ENCODE measurements at regions not wholly inside any gene's neighbourhood (a gene's known extent, or its start where the extent isn't known, plus 50 kb on each side); places are given as distances from the start of the nearest gene placed in this dataset.

DNA sequence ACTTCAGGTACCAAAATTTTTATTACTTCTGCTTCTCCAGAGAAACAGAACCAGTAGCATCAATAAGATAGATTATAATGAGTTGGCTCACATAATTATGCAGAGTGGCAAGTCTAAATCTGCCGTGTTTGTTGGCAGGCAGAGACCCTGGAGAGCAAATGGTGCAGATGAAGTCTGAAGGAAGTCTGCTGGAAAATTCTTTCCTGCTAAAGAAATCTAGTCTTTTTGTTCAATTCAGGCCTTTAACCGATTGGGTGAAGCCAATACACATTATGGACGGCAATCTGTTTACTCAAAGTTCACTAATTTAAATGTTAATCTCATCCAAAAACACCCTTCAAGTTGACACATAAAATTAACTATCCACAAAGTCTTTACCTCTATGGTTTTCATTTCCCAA is 156.0 kb downstream of the TBX22 start:
- H3F3A ChIP-seq (ENCODE audit: insufficient read depth, low read length, poor library complexity, severe bottlenecking) = no peaks in the 10 kb centered on the region
- no peak overlapping the region for H3K27ac ChIP-seq (ENCODE audit: low read length)
- H3K9ac ChIP-seq (ENCODE audit: low read length) = no peak overlapping the region
- H3K79me2 ChIP-seq (replicated peaks; ENCODE audit: insufficient read depth, low read length) = no peaks in the 10 kb centered on the region
- no peak overlapping the region for H2AFZ ChIP-seq (ENCODE audit: low read depth, low read length)
- H4K20me1 ChIP-seq (ENCODE audit: insufficient read depth) = no peaks in the 10 kb centered on the region
- no peaks in the 10 kb centered on the region for H3K9me3 ChIP-seq (ENCODE audit: low read length)
- TF ChIP-seq EP300 (conservative IDR thresholded peaks at IDR 0.05; ENCODE audit: poor library complexity, severe bottlenecking) (no peak), EZH2 (IDR thresholded peaks at IDR 0.05; ENCODE audit: borderline replicate concordance, insufficient read depth, low read length, poor library complexity, severe bottlenecking) (no peak), SMC3 (conservative IDR thresholded peaks at IDR 0.05; ENCODE audit: poor library complexity) (no peak), CTCF (IDR thresholded peaks at IDR 0.05; ENCODE audit: poor library complexity, severe bottlenecking) (no peak), MXI1 (conservative IDR thresholded peaks at IDR 0.05; ENCODE audit: poor library complexity, severe bottlenecking) (no peak), RAD21 (conservative IDR thresholded peaks at IDR 0.05) (no peak), REST (IDR thresholded peaks at IDR 0.05; ENCODE audit: borderline replicate concordance) (no peak), TAF1 (IDR thresholded peaks at IDR 0.05; ENCODE audit: low read depth) (no peak), POLR2AphosphoS5 (IDR thresholded peaks at IDR 0.05) (no peak)
- H3K4me2 ChIP-seq (ENCODE audit: low read length) = no peak overlapping the region
- no peaks in the 10 kb centered on the region for H3K9me2 ChIP-seq (ENCODE audit: insufficient read depth, low read length)
- H3K27me3 ChIP-seq (ENCODE audit: insufficient read depth, low read depth, low read length) = no peaks in the 10 kb centered on the region
- no peaks in the 10 kb centered on the region for H3K36me3 ChIP-seq (ENCODE audit: insufficient read depth, low read length)
- H3K4me3 ChIP-seq (ENCODE audit: low read length) = no peak overlapping the region

- no peaks in the 10 kb centered on the region for H3F3A ChIP-seq (ENCODE audit: insufficient read depth, low read length, poor library complexity, severe bottlenecking)
- no peak overlapping the region for H3K27ac ChIP-seq (ENCODE audit: low read length)
- H3K4me2 ChIP-seq (ENCODE audit: low read length) = no peak overlapping the region
- no peaks in the 10 kb centered on the region for H4K20me1 ChIP-seq (ENCODE audit: insufficient read depth)
- H3K27me3 ChIP-seq (ENCODE audit: insufficient read depth, low read depth, low read length) = no peaks in the 10 kb centered on the region
- TF ChIP-seq CTCF (IDR thresholded peaks at IDR 0.05; ENCODE audit: poor library complexity, severe bottlenecking) (no peak), SMC3 (conservative IDR thresholded peaks at IDR 0.05; ENCODE audit: poor library complexity) (no peak), EZH2 (IDR thresholded peaks at IDR 0.05; ENCODE audit: borderline replicate concordance, insufficient read depth, low read length, poor library complexity, severe bottlenecking) (no peak), REST (IDR thresholded peaks at IDR 0.05; ENCODE audit: borderline replicate concordance) (no peak)
- no peak overlapping the region for H3K4me3 ChIP-seq (ENCODE audit: low read length)
- H3K9me3 ChIP-seq (ENCODE audit: low read length) = no peaks in the 10 kb centered on the region
- H3K36me3 ChIP-seq (ENCODE audit: insufficient read depth, low read length) = no peaks in the 10 kb centered on the region
- no peaks in the 10 kb centered on the region for H3K79me2 ChIP-seq (replicated peaks; ENCODE audit: insufficient read depth, low read length)
- H2AFZ ChIP-seq (ENCODE audit: low read depth, low read length) = no peak overlapping the region
- H3K9ac ChIP-seq (ENCODE audit: low read length) = no peak overlapping the region
- H3K9me2 ChIP-seq (ENCODE audit: insufficient read depth, low read length) = no peaks in the 10 kb centered on the region
Observed at GRCh38 chrX:80173261-80173660, 158.7 kb downstream of the TBX22 start.
